Activated CD4-positive, CD25-positive, alpha-beta regulatory T cell treated with anti-CD3 and anti-CD28 coated beads, Interleukin-2, amount 50 U/mL, for 24 hours (primary cell): ENCODE measurements at regions not wholly inside any gene's neighbourhood (a gene's known extent, or its start where the extent isn't known, plus 50 kb on each side); places are given as distances from the start of the nearest gene placed in this dataset.
"Not testable (repeated sequence)": the region's sequence is repeated elsewhere in the genome, so short reads cannot be mapped to it uniquely, and the experiment has no call there.

ENCODE experiments used
- ATAC-seq, 2 donors: fragments of 150-1000 bp; cut with Tn5 transposase; one replicate each; pipeline ENCODE4 v1.10.0; 2021; ENCODE audit warnings: mild to moderate bottlenecking in 1 of 2, moderate library complexity in 1 of 2

GRCh38 chr7:80346704-80347103 lies 165.2 kb downstream of the GNAT3 start:
- ATAC-seq = peak; percentile 49 to 51

GRCh38 chr7:80335511-80336231 lies 176.2 kb downstream of the GNAT3 start:
- ATAC-seq = no peak

GRCh38 chr7:80334908-80335307 lies 177.0 kb downstream of the GNAT3 start:
- ATAC-seq = no peak

GRCh38 chr7:80334196-80334595 lies 177.7 kb downstream of the GNAT3 start:
- ATAC-seq = no peak

- no peak for ATAC-seq
Measured at GRCh38 chr7:80333040-80333439, 178.8 kb downstream of the GNAT3 start.

GRCh38 chr7:80330434-80330833 lies 181.4 kb downstream of the GNAT3 start:
- no peak for ATAC-seq

GRCh38 chr7:80324032-80324431 lies 187.8 kb downstream of the GNAT3 start:
- ATAC-seq = no peak

- ATAC-seq = no peak
Measured at GRCh38 chr7:80319461-80319860, 184.8 kb downstream of the GNAI1 start.

- ATAC-seq = no peak
Measured at GRCh38 chr7:80318081-80318480, 183.4 kb downstream of the GNAI1 start.

GRCh38 chr7:80316811-80317210 lies 182.2 kb downstream of the GNAI1 start:
- ATAC-seq = no peak

- ATAC-seq = no peak
Measured at GRCh38 chr7:80313716-80314115, 179.1 kb downstream of the GNAI1 start.

- no peak for ATAC-seq
Measured at GRCh38 chr7:80313067-80313626, 178.5 kb downstream of the GNAI1 start.

- no peak for ATAC-seq
Measured at GRCh38 chr7:80312139-80312661, 177.6 kb downstream of the GNAI1 start.

- ATAC-seq = no peak
Measured at GRCh38 chr7:80311313-80311712, 176.7 kb downstream of the GNAI1 start.

- no peak for ATAC-seq
Measured at GRCh38 chr7:80309971-80310549, 175.4 kb downstream of the GNAI1 start.

GRCh38 chr7:80309377-80309776 lies 174.7 kb downstream of the GNAI1 start:
- no peak for ATAC-seq

GRCh38 chr7:80307227-80307856 lies 172.7 kb downstream of the GNAI1 start:
- no peak for ATAC-seq

GRCh38 chr7:80303315-80303714 lies 168.7 kb downstream of the GNAI1 start:
- no peak for ATAC-seq

GRCh38 chr7:80302636-80303035 lies 168.0 kb downstream of the GNAI1 start:
- no peak for ATAC-seq

GRCh38 chr7:80302078-80302477 lies 167.4 kb downstream of the GNAI1 start:
- no peak for ATAC-seq

- ATAC-seq = no peak
Measured at GRCh38 chr7:80298201-80298600, 163.6 kb downstream of the GNAI1 start.

GRCh38 chr7:80294346-80294745 lies 159.7 kb downstream of the GNAI1 start:
- no peak for ATAC-seq

GRCh38 chr7:80292634-80293033 lies 158.0 kb downstream of the GNAI1 start:
- not testable (repeated sequence) for ATAC-seq
